K562 (cell line): ENCODE measurements at regions not wholly inside any gene's neighbourhood (a gene's known extent, or its start where the extent isn't known, plus 50 kb on each side); places are given as distances from the start of the nearest gene placed in this dataset.

Experiments
- CBX3 ChIP-seq, 2 experiments: IDR thresholded peaks; 1 replicate in 1 of 2; 2 replicates in 1 of 2; pipeline ENCODE4 v1.6.1; 2012; ENCODE audit warnings: inconsistent platforms in 2 of 2, low read length in 2 of 2, borderline replicate concordance in 1 of 2, control low read depth in 1 of 2
- KLF10 ChIP-seq: fragments of 250-450 bp; sonication (Bioruptor Pico); IDR thresholded peaks from 2 replicates; pipeline ENCODE4 v1.6.1; 2021; ENCODE audit warnings: matching md5 sums
- SAFB ChIP-seq: fragments of 200-400 bp; formaldehyde crosslinking; IDR thresholded peaks from 2 replicates; pipeline ENCODE4 v1.6.1; 2017; ENCODE audit warnings: low read depth, low read length, borderline replicate concordance
- ZNF384 ChIP-seq: IDR thresholded peaks from 2 replicates; pipeline ENCODE4 v1.6.1; 2012; ENCODE audit warnings: low read depth, low read length, improper control_type of control experiment
- TF ChIP-seq, protein P1 (sequence below): fragments of 200-600 bp; sonication (generic); IDR thresholded peaks from one replicate; pipeline ENCODE4 v1.6.1; 2012; ENCODE audit warnings: mild to moderate bottlenecking, low read depth, low read length, inconsistent platforms

DNA sequence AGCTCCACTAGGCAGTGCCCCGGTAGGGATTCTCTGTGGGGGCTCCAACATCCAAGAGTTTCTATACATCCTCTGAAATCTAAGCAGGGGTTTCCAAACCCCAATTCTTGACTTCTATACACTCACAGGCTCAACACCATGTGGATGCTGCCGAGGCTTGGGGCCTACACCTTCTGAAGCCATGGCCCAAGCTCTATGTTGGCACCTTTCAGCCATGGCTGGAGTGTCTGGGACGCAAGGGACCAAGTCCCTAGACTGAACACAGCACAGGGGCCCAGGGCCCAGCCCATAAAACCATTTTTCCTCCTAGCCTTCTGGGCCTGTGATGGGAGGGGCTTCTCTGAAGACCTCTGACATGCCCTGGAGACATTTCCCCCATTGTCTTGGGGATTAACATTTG lies 511.8 kb downstream of the TRAM1L1 start (continued):
- TF ChIP-seq CBX3 (IDR thresholded peaks at IDR 0.05; ENCODE audit: borderline replicate concordance in 1 of 2, low read length in 2 of 2) = no peak
- TF ChIP-seq ZNF384 = no peak
- no peak for TF ChIP-seq SAFB
- no peak for TF ChIP-seq KLF10 (CRISPR knock-in tag)
- TF ChIP-seq, protein P1, sequence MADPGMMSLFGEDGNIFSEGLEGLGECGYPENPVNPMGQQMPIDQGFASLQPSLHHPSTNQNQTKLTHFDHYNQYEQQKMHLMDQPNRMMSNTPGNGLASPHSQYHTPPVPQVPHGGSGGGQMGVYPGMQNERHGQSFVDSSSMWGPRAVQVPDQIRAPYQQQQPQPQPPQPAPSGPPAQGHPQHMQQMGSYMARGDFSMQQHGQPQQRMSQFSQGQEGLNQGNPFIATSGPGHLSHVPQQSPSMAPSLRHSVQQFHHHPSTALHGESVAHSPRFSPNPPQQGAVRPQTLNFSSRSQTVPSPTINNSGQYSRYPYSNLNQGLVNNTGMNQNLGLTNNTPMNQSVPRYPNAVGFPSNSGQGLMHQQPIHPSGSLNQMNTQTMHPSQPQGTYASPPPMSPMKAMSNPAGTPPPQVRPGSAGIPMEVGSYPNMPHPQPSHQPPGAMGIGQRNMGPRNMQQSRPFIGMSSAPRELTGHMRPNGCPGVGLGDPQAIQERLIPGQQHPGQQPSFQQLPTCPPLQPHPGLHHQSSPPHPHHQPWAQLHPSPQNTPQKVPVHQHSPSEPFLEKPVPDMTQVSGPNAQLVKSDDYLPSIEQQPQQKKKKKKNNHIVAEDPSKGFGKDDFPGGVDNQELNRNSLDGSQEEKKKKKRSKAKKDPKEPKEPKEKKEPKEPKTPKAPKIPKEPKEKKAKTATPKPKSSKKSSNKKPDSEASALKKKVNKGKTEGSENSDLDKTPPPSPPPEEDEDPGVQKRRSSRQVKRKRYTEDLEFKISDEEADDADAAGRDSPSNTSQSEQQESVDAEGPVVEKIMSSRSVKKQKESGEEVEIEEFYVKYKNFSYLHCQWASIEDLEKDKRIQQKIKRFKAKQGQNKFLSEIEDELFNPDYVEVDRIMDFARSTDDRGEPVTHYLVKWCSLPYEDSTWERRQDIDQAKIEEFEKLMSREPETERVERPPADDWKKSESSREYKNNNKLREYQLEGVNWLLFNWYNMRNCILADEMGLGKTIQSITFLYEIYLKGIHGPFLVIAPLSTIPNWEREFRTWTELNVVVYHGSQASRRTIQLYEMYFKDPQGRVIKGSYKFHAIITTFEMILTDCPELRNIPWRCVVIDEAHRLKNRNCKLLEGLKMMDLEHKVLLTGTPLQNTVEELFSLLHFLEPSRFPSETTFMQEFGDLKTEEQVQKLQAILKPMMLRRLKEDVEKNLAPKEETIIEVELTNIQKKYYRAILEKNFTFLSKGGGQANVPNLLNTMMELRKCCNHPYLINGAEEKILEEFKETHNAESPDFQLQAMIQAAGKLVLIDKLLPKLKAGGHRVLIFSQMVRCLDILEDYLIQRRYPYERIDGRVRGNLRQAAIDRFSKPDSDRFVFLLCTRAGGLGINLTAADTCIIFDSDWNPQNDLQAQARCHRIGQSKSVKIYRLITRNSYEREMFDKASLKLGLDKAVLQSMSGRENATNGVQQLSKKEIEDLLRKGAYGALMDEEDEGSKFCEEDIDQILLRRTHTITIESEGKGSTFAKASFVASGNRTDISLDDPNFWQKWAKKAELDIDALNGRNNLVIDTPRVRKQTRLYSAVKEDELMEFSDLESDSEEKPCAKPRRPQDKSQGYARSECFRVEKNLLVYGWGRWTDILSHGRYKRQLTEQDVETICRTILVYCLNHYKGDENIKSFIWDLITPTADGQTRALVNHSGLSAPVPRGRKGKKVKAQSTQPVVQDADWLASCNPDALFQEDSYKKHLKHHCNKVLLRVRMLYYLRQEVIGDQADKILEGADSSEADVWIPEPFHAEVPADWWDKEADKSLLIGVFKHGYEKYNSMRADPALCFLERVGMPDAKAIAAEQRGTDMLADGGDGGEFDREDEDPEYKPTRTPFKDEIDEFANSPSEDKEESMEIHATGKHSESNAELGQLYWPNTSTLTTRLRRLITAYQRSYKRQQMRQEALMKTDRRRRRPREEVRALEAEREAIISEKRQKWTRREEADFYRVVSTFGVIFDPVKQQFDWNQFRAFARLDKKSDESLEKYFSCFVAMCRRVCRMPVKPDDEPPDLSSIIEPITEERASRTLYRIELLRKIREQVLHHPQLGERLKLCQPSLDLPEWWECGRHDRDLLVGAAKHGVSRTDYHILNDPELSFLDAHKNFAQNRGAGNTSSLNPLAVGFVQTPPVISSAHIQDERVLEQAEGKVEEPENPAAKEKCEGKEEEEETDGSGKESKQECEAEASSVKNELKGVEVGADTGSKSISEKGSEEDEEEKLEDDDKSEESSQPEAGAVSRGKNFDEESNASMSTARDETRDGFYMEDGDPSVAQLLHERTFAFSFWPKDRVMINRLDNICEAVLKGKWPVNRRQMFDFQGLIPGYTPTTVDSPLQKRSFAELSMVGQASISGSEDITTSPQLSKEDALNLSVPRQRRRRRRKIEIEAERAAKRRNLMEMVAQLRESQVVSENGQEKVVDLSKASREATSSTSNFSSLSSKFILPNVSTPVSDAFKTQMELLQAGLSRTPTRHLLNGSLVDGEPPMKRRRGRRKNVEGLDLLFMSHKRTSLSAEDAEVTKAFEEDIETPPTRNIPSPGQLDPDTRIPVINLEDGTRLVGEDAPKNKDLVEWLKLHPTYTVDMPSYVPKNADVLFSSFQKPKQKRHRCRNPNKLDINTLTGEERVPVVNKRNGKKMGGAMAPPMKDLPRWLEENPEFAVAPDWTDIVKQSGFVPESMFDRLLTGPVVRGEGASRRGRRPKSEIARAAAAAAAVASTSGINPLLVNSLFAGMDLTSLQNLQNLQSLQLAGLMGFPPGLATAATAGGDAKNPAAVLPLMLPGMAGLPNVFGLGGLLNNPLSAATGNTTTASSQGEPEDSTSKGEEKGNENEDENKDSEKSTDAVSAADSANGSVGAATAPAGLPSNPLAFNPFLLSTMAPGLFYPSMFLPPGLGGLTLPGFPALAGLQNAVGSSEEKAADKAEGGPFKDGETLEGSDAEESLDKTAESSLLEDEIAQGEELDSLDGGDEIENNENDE = no peak
